NCI-H128 (cell line): ENCODE measurements at regions not wholly inside any gene's neighbourhood (a gene's known extent, or its start where the extent isn't known, plus 50 kb on each side); places are given as distances from the start of the nearest gene placed in this dataset.
"Not testable (repeated sequence)": the region's sequence is repeated elsewhere in the genome, so short reads cannot be mapped to it uniquely, and the experiment has no call there.

Experiments
- DNase-seq: peaks from one replicate; lab custom pipeline; 2025; ENCODE audit not compliant: unreplicated experiment; lab: John Stamatoyannopoulos, UW

GRCh38 chr3:75241226-75241962, 422.7 kb upstream of the FRG2C start:
- not testable (repeated sequence) for DNase-seq

- DNase-seq: no peak
Observed at GRCh38 chr3:75242012-75242735, 422.0 kb upstream of the FRG2C start.

- no peak for DNase-seq
Observed at GRCh38 chr3:75248974-75249373, 415.2 kb upstream of the FRG2C start.

GRCh38 chr3:75254685-75255084, 409.4 kb upstream of the FRG2C start:
- DNase-seq: no peak

GRCh38 chr3:75258825-75259683, 405.1 kb upstream of the FRG2C start:
- DNase-seq: not testable (repeated sequence)

- DNase-seq: not testable (repeated sequence)
Observed at GRCh38 chr3:75260975-75261374, 403.2 kb upstream of the FRG2C start.

- DNase-seq: no peak
Observed at GRCh38 chr3:75262661-75263060, 401.5 kb upstream of the FRG2C start.

GRCh38 chr3:75265897-75266296, 398.2 kb upstream of the FRG2C start:
- no peak for DNase-seq

- not testable (repeated sequence) for DNase-seq
Observed at GRCh38 chr3:75268576-75268975, 395.6 kb upstream of the FRG2C start.

- not testable (repeated sequence) for DNase-seq
Observed at GRCh38 chr3:75272237-75272636, 391.9 kb upstream of the FRG2C start.

- no peak for DNase-seq
Observed at GRCh38 chr3:75272691-75273090, 391.4 kb upstream of the FRG2C start.

- DNase-seq: not testable (repeated sequence)
Observed at GRCh38 chr3:75285531-75286148, 378.5 kb upstream of the FRG2C start.

GRCh38 chr3:75288972-75289574, 375.1 kb upstream of the FRG2C start:
- not testable (repeated sequence) for DNase-seq

- DNase-seq: no peak
Observed at GRCh38 chr3:75294124-75294523, 370.0 kb upstream of the FRG2C start.

GRCh38 chr3:75295013-75295412, 369.1 kb upstream of the FRG2C start:
- DNase-seq: no peak

- no peak for DNase-seq
Observed at GRCh38 chr3:75296858-75297257, 367.3 kb upstream of the FRG2C start.

GRCh38 chr3:75300606-75301005, 363.5 kb upstream of the FRG2C start:
- no peak for DNase-seq

GRCh38 chr3:75301050-75301449, 363.1 kb upstream of the FRG2C start:
- not testable (repeated sequence) for DNase-seq

GRCh38 chr3:75303741-75304140, 360.4 kb upstream of the FRG2C start:
- DNase-seq: no peak

GRCh38 chr3:75305901-75306300, 358.2 kb upstream of the FRG2C start:
- DNase-seq: no peak

- not testable (repeated sequence) for DNase-seq
Observed at GRCh38 chr3:75311306-75311705, 352.8 kb upstream of the FRG2C start.
